NOMO-1 treated with DMSO at 0.1 percent for 48 hours (cell line): ENCODE measurements at regions not wholly inside any gene's neighbourhood (a gene's known extent, or its start where the extent isn't known, plus 50 kb on each side); places are given as distances from the start of the nearest gene placed in this dataset.
"Not testable (repeated sequence)": the region's sequence is repeated elsewhere in the genome, so short reads cannot be mapped to it uniquely, and the experiment has no call there.

Experiments
- DNase-seq: peaks from one replicate; lab custom pipeline; 2025; ENCODE audit not compliant: unreplicated experiment; lab: John Stamatoyannopoulos, UW

DNA sequence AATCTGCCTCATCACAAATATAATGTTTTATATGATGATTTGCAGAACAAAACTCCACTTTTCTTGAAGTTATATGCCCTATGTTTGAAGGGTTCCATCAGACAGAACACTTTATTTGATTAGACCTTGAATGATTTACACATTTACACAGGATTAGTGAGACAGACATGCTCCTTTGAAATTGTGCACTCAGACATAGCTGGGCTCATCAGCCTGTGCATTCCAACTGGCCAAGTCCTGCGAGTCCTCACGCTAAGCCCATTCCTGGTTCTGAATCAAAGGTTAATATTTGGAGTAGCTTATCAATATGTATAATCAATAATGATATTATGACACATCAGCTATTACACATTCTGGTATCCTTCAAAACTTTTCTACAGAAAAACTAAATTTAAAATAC, 173.6 kb downstream of the MBL2 start:
- DNase-seq = no peak

DNA sequence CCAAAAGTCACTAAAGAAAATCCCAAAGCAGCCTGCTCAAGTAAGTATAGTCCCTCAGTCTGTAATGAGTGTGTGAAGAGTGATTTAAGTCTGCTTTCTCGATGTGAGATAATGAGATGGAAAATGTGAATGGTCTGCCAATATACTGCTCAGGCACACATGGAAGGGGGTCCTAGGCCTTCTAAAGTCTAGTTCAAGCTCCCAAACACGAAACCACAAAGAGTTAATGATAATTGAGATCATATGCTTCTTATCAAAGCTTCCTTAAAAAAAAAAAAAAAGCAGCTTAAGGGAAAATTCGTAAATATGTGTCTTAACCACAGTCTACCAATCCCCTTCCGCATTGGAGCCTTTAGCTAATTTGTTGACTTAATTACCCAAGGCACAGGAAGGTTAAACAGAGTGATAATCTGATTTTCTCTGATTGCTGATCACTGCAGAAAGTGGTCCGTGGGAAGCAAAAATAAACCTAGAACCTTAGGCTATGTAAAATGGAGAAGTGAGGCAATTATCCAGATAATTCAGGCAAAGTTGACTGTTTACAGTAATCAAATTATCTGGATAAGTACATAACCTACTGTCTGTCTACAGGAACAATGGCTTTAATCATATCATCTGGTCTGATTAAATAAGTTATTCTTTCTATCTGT, 172.9 kb downstream of the MBL2 start:
- no peak for DNase-seq

DNA sequence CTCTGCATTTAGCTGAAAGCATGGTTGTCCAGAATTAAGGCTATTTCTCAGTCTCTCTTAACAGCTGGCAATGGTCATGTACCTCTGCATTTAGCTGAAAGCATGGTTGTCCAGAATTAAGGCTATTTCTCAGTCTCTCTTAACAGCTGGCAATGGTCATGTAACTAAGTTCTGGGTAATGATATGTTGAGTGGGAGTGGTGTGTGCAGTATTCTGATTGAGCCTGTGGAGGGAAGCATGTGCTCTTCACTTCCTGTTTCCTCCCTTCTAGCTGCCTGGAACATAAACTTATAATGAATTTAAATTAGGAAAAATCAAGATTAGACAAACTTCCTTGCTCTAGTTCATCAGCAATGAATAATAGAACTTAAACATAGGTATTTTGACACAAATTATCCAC, 168.5 kb downstream of the MBL2 start:
- DNase-seq = not testable (repeated sequence)

DNA sequence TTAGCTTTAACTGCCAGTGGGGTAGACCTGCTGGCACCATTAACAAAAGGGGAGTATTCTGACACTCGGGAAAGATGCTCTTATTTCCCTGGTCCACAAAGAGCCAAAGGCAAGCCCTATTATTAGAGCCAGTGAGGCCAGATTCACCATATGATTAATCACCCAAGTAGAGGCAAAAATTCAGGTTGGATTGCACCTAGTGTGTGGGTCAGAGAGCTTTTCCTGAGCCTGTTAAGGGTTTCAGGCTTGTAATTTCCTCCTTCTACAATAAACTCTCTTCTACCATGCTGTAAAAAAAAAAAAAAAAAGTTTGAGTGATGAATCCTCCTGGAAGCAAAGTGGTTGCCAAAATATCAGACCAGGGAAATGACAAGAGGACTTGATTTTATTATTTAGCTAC, 163.5 kb downstream of the MBL2 start:
- DNase-seq = no peak

DNA sequence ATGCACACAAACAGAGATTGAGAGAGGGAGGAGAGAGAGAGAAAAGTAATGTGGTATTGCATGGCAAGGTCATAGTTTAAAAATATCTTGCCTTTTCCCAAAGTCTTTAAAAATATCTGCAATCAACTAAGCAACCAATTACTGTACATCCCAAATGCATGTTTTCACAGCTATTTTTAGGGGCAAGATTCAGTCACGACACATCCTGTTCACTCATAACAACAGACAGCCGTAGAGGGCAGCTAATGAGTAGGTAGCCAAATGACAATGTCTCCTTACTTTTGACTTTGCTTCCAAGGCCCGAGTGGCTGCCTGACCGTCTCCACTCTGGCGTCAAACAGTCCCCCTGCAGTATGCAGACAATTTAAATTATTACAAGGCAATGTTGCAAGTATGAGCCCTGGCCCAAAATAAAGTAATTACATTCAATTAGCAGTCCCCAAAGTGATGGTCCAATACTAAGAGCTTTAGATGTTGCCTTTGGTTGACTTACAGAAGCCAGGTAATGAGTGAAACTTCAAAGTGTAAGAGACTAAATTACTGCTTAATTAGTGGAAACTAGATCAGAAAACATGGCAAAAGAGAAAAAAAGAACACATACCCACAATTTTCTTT, 162.9 kb downstream of the MBL2 start:
- DNase-seq = no peak

DNA sequence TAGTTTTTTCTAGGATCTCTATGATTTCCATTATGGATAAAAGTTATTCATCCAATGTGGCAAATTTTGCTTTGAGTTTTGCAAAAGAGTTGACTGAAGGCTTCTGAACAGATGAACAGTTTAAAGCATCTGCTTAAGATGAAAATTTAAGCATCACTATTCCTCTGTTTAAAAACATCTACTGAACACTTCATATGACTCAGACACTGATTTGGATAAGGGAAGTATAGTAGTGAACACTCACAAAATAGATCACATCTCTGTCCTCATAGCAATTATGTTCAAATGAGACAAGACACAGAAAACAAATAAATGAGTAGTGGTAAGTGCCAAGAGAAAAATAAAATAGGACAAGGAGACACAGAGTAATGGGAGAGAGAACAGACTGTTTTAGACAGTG, 157.3 kb downstream of the MBL2 start:
- no peak for DNase-seq

DNA sequence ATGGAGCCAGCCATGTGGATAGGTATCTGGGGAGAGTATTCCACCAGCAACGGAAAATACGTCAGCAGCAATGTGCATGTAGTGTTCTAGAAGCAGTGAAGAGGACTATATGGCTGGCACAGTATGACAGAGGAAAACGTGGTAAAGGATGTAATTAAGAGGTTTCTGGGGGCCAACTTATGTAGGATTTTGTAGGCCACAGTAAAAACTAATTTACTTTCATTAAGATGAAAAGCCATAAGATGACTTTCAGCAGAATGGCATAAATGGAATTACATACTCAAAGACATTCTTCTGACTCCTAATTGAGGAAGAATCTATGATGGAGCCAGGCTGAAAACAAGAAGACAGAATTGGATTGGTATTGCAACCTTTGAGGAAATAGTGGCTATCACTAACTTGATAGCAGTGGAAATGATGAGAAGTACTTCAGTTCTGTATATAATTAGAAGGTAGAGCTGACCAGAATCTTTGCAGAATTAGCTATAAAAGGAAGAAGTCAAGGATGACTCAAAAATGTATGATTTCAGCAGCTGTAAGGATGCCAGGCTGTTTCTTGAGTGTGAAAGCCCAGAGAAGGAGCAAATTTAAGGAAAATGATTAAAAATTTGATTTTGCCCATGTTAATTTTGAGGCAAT, 156.7 kb downstream of the MBL2 start:
- DNase-seq = no peak

GRCh38 chr10:52616395-52616764, 156.2 kb downstream of the MBL2 start:
- no peak for DNase-seq

GRCh38 chr10:52617346-52617745, 155.2 kb downstream of the MBL2 start:
- DNase-seq = no peak

GRCh38 chr10:52619052-52619451, 153.5 kb downstream of the MBL2 start:
- no peak for DNase-seq

- DNase-seq = no peak
These were observed 150.9 kb downstream of the MBL2 start for GRCh38 chr10:52621635-52622079.

- DNase-seq = peak; percentile 33
These were observed 148.8 kb downstream of the MBL2 start for GRCh38 chr10:52623761-52624160.

- no peak for DNase-seq
These were observed 145.3 kb downstream of the MBL2 start for GRCh38 chr10:52627279-52627678.

- no peak for DNase-seq
These were observed 141.4 kb downstream of the MBL2 start for GRCh38 chr10:52631146-52631545.

DNA sequence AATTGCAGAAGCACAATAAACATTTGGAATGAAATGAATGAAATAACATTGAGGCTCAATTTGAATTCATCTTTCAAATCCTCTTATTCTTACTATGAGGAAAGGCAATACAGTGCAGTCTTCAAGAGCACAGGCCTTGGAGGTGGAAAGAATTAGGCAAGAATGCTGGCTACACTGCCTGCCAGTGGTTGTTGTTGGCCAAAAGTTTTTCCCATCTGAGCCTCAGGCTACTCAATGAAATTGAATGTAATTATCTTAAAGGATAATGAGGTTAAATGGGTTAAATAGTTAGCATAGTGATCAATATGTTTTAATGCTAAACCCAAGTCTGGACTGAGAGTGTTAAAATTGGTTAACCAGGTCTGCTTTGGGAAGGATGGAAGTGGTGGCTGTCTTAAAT, 140.9 kb downstream of the MBL2 start:
- no peak for DNase-seq

GRCh38 chr10:52632591-52632990, 140.0 kb downstream of the MBL2 start:
- peak; percentile 14 for DNase-seq

DNA sequence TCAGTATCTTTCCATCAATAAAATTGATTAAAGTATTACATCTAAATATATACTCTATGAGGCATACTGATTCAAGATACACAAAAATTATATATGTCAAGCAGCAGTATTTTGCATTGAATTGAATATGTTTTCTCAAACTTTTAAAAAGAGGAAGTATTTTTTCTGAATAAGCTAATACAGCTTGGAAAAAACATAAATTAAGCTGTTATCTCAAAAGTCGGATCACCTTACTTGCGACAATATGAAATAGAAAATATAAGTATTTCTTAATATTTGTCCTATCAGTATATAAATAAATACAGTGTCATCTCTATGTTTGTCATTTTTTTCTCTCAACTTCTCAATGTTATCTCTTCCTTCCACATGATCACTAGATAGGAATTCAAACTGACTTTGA, 139.3 kb downstream of the MBL2 start:
- DNase-seq = peak; percentile 35

GRCh38 chr10:52635651-52636050, 136.9 kb downstream of the MBL2 start:
- no peak for DNase-seq

- DNase-seq = no peak
These were observed 135.7 kb downstream of the MBL2 start for GRCh38 chr10:52636874-52637273.

DNA sequence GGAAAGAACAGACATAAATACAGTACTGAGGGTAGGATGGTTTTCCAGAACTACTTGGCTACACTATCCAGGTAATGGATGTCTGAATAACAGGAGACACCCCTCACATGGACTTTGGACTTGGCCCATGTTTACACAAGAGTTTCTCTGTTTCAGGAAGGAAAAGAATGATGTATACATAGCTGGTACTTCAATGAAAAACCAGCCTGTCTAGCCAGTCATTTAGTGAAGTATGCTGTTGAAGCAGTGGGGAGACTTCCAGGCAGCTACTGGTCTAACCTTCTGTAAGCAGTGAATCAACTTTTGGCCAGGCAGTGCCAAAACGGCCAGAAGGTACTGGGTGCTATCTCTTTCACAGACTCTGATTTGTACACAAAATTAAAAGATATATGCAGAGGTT, 135.0 kb downstream of the MBL2 start:
- DNase-seq = no peak

DNA sequence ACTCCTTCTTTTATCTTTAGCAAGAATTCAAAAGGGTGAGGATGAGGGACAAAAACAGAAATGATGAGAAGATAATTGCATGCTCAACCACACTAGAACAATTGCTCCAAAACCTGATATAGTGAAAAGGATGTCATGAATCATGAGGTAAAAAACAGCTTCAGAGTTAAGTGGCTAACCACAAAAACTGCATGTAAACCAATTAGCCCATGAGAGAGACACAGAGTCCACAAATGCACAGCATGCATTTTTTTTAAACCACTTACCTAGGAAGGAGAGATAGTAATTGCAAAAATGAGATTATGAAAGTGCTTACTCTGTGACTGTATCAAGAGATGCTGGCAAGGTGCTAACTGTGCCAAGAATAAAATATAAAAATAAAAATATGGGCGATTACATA, 132.9 kb downstream of the MBL2 start:
- peak; percentile 80 for DNase-seq

DNA sequence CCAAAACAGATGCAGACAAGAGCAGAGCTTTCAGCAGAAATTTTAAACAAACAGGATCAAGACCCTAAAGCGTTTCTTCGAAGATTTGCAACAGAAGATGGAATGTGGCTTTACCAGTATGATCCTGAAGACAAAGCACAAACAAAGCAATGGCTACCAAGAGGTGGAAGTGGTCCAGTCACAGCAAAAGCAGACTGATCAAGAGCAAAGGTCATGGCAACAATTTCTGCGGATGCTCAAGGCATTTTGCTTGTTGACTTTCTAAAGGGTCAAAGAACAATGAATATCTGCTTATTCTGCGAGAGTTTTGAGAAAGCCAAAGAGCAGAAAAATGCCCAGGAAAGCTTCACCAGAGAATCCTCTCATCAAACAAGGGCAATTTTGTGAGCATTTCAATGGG, 130.4 kb downstream of the MBL2 start:
- DNase-seq = no peak
